ENCODE measurements at regions not wholly inside any gene's neighbourhood (a gene's known extent, or its start where the extent isn't known, plus 50 kb on each side); places are given as distances from the start of the nearest gene placed in this dataset.
"Not testable (repeated sequence)": the region's sequence is repeated elsewhere in the genome, so short reads cannot be mapped to it uniquely, and the experiment has no call there.

- no peak for DNase-seq (ENCODE audit: low read depth in 1 of 2, low spot score in 1 of 2)
Measured at GRCh38 chr1:96521994-96522760, 199.4 kb upstream of the PTBP2 start.

GRCh38 chr1:96522927-96523326 is 198.7 kb upstream of the PTBP2 start:
- no peak for DNase-seq (ENCODE audit: low read depth in 1 of 2, low spot score in 1 of 2)

- DNase-seq (ENCODE audit: low read depth in 1 of 2, low spot score in 1 of 2) = no peak
Measured at GRCh38 chr1:96524100-96524499, 197.5 kb upstream of the PTBP2 start.

- no peak for DNase-seq (ENCODE audit: low read depth in 1 of 2, low spot score in 1 of 2)
Measured at GRCh38 chr1:96525657-96526557, 195.7 kb upstream of the PTBP2 start.

GRCh38 chr1:96528672-96529071 is 192.9 kb upstream of the PTBP2 start:
- not testable (repeated sequence) for DNase-seq (ENCODE audit: low read depth in 1 of 2, low spot score in 1 of 2)

GRCh38 chr1:96533820-96534219 is 187.8 kb upstream of the PTBP2 start:
- no peak for DNase-seq (ENCODE audit: low read depth in 1 of 2, low spot score in 1 of 2)

GRCh38 chr1:96536581-96536980 is 185.0 kb upstream of the PTBP2 start:
- DNase-seq (ENCODE audit: low read depth in 1 of 2, low spot score in 1 of 2) = no peak

- DNase-seq (ENCODE audit: low read depth in 1 of 2, low spot score in 1 of 2) = no peak
Measured at GRCh38 chr1:96538111-96538641, 183.4 kb upstream of the PTBP2 start.

GRCh38 chr1:96538883-96539282 is 182.7 kb upstream of the PTBP2 start:
- DNase-seq (ENCODE audit: low read depth in 1 of 2, low spot score in 1 of 2) = no peak

- no peak for DNase-seq (ENCODE audit: low read depth in 1 of 2, low spot score in 1 of 2)
Measured at GRCh38 chr1:96541491-96541890, 180.1 kb upstream of the PTBP2 start.

- DNase-seq (ENCODE audit: low read depth in 1 of 2, low spot score in 1 of 2) = no peak
Measured at GRCh38 chr1:96544051-96544830, 177.3 kb upstream of the PTBP2 start.

- no peak for DNase-seq (ENCODE audit: low read depth in 1 of 2, low spot score in 1 of 2)
Measured at GRCh38 chr1:96544831-96545221, 176.8 kb upstream of the PTBP2 start.

- DNase-seq (ENCODE audit: low read depth in 1 of 2, low spot score in 1 of 2) = no peak
Measured at GRCh38 chr1:96545935-96546656, 175.5 kb upstream of the PTBP2 start.

GRCh38 chr1:96550061-96550460 is 171.5 kb upstream of the PTBP2 start:
- DNase-seq (ENCODE audit: low read depth in 1 of 2, low spot score in 1 of 2) = no peak

GRCh38 chr1:96552451-96552850 is 169.1 kb upstream of the PTBP2 start:
- no peak for DNase-seq (ENCODE audit: low read depth in 1 of 2, low spot score in 1 of 2)

- no peak for DNase-seq (ENCODE audit: low read depth in 1 of 2, low spot score in 1 of 2)
Measured at GRCh38 chr1:96553811-96554210, 167.8 kb upstream of the PTBP2 start.

- no peak for DNase-seq (ENCODE audit: low read depth in 1 of 2, low spot score in 1 of 2)
Measured at GRCh38 chr1:96554364-96554763, 167.2 kb upstream of the PTBP2 start.

- no peak for DNase-seq (ENCODE audit: low read depth in 1 of 2, low spot score in 1 of 2)
Measured at GRCh38 chr1:96557336-96557735, 164.2 kb upstream of the PTBP2 start.

- no peak for DNase-seq (ENCODE audit: low read depth in 1 of 2, low spot score in 1 of 2)
Measured at GRCh38 chr1:96558635-96559034, 162.9 kb upstream of the PTBP2 start.

- no peak for DNase-seq (ENCODE audit: low read depth in 1 of 2, low spot score in 1 of 2)
Measured at GRCh38 chr1:96559181-96559580, 162.4 kb upstream of the PTBP2 start.

Data from activated CD4-positive, alpha-beta T cell treated with anti-CD3 and anti-CD28 coated beads, Interleukin-2, amount 50 U/mL, for 24 hours (primary cell).